GM18520 (cell line): ENCODE measurements at regions not wholly inside any gene's neighbourhood (a gene's known extent, or its start where the extent isn't known, plus 50 kb on each side); places are given as distances from the start of the nearest gene placed in this dataset.
A peak's percentile ranks its signal among the peaks of the same experiment; 100 is the strongest.

ENCODE experiments used
- ATAC-seq: cut with Tn5 transposase; IDR thresholded peaks from one replicate; pipeline ENCODE4 v1.9.1; 2021; ENCODE audit not compliant: unreplicated experiment

- ATAC-seq, result no peak
Measured at GRCh38 chr13:103835052-103835451, 768.8 kb upstream of the SLC10A2 start.

- no peak for ATAC-seq
Measured at GRCh38 chr13:103833294-103833852, 767.2 kb upstream of the SLC10A2 start.

- no peak for ATAC-seq
Measured at GRCh38 chr13:103815619-103816018, 749.4 kb upstream of the SLC10A2 start.

GRCh38 chr13:103812971-103813370 lies 746.8 kb upstream of the SLC10A2 start:
- no peak for ATAC-seq

- ATAC-seq, result no peak
Measured at GRCh38 chr13:103812558-103812957, 746.3 kb upstream of the SLC10A2 start.

- no peak for ATAC-seq
Measured at GRCh38 chr13:103810026-103810425, 743.8 kb upstream of the SLC10A2 start.

- ATAC-seq, result no peak
Measured at GRCh38 chr13:103805771-103806170, 739.6 kb upstream of the SLC10A2 start.

GRCh38 chr13:103803349-103803748 lies 737.1 kb upstream of the SLC10A2 start:
- ATAC-seq, result no peak

GRCh38 chr13:103799028-103799427 lies 732.8 kb upstream of the SLC10A2 start:
- no peak for ATAC-seq

GRCh38 chr13:103795892-103796478 lies 729.8 kb upstream of the SLC10A2 start:
- no peak for ATAC-seq

- no peak for ATAC-seq
Measured at GRCh38 chr13:103794526-103794925, 728.3 kb upstream of the SLC10A2 start.

GRCh38 chr13:103788061-103788652 lies 721.9 kb upstream of the SLC10A2 start:
- ATAC-seq, result no peak

- peak; percentile 54 for ATAC-seq
Measured at GRCh38 chr13:103772576-103772975, 706.4 kb upstream of the SLC10A2 start.

- ATAC-seq, result no peak
Measured at GRCh38 chr13:103762523-103762922, 696.3 kb upstream of the SLC10A2 start.

GRCh38 chr13:103759361-103759760 lies 693.1 kb upstream of the SLC10A2 start:
- no peak for ATAC-seq

GRCh38 chr13:103758222-103758621 lies 692.0 kb upstream of the SLC10A2 start:
- no peak for ATAC-seq

GRCh38 chr13:103757361-103757760 lies 691.1 kb upstream of the SLC10A2 start:
- no peak for ATAC-seq

GRCh38 chr13:103754783-103755182 lies 688.6 kb upstream of the SLC10A2 start:
- no peak for ATAC-seq

- ATAC-seq, result no peak
Measured at GRCh38 chr13:103734837-103735236, 668.6 kb upstream of the SLC10A2 start.

GRCh38 chr13:103731959-103732358 lies 665.7 kb upstream of the SLC10A2 start:
- ATAC-seq, result no peak

GRCh38 chr13:103730407-103730806 lies 664.2 kb upstream of the SLC10A2 start:
- ATAC-seq, result no peak

- no peak for ATAC-seq
Measured at GRCh38 chr13:103726808-103727207, 660.6 kb upstream of the SLC10A2 start.

- no peak for ATAC-seq
Measured at GRCh38 chr13:103716718-103717117, 650.5 kb upstream of the SLC10A2 start.
